ENCODE measurements at regions not wholly inside any gene's neighbourhood (a gene's known extent, or its start where the extent isn't known, plus 50 kb on each side); places are given as distances from the start of the nearest gene placed in this dataset.

GRCh38 chr6:9412951-9413559 lies 977.7 kb upstream of the SLC35B3 start:
- no peak overlapping the region for H3K4me3 ChIP-seq (ENCODE audit: low read length)
- no peaks in the 10 kb centered on the region for H3K4me1 ChIP-seq (ENCODE audit: insufficient read depth, low read length)
- no peaks in the 10 kb centered on the region for H3K27me3 ChIP-seq (ENCODE audit: insufficient read depth, low read length)
- H3K9me3 ChIP-seq (ENCODE audit: low read depth, low read length) = no peaks in the 10 kb centered on the region

- Histone ChIP-seq H3K27me3 (ENCODE audit: insufficient read depth, low read length) (no peaks in the 10 kb centered on the region), H3K9me3 (ENCODE audit: low read depth, low read length) (no peaks in the 10 kb centered on the region), H3K4me1 (ENCODE audit: insufficient read depth, low read length) (no peaks in the 10 kb centered on the region), H3K4me3 (ENCODE audit: low read length) (no peak overlapping the region)
These were observed 973.8 kb upstream of the SLC35B3 start for GRCh38 chr6:9409126-9409525.

- Histone ChIP-seq H3K4me3 (ENCODE audit: low read length) (no peak overlapping the region), H3K9me3 (ENCODE audit: low read depth, low read length) (no peaks in the 10 kb centered on the region), H3K4me1 (ENCODE audit: insufficient read depth, low read length) (no peaks in the 10 kb centered on the region), H3K27me3 (ENCODE audit: insufficient read depth, low read length) (no peaks in the 10 kb centered on the region)
These were observed 973.2 kb upstream of the SLC35B3 start for GRCh38 chr6:9408402-9409117.

GRCh38 chr6:9405825-9406224 lies 970.5 kb upstream of the SLC35B3 start:
- H3K27me3 ChIP-seq (ENCODE audit: insufficient read depth, low read length) = no peaks in the 10 kb centered on the region
- H3K4me1 ChIP-seq (ENCODE audit: insufficient read depth, low read length) = no peaks in the 10 kb centered on the region
- H3K4me3 ChIP-seq (ENCODE audit: low read length) = no peak overlapping the region
- no peaks in the 10 kb centered on the region for H3K9me3 ChIP-seq (ENCODE audit: low read depth, low read length)

GRCh38 chr6:9405369-9405768 lies 970.0 kb upstream of the SLC35B3 start:
- H3K27me3 ChIP-seq (ENCODE audit: insufficient read depth, low read length) = no peaks in the 10 kb centered on the region
- H3K9me3 ChIP-seq (ENCODE audit: low read depth, low read length) = no peaks in the 10 kb centered on the region
- no peaks in the 10 kb centered on the region for H3K4me1 ChIP-seq (ENCODE audit: insufficient read depth, low read length)
- no peak overlapping the region for H3K4me3 ChIP-seq (ENCODE audit: low read length)

- Histone ChIP-seq H3K9me3 (ENCODE audit: low read depth, low read length) (no peaks in the 10 kb centered on the region), H3K27me3 (ENCODE audit: insufficient read depth, low read length) (no peaks in the 10 kb centered on the region), H3K4me1 (ENCODE audit: insufficient read depth, low read length) (no peaks in the 10 kb centered on the region), H3K4me3 (ENCODE audit: low read length) (no peak overlapping the region)
These were observed 969.2 kb upstream of the SLC35B3 start for GRCh38 chr6:9404351-9405146.

- Histone ChIP-seq H3K27me3 (ENCODE audit: insufficient read depth, low read length) (no peaks in the 10 kb centered on the region), H3K4me3 (ENCODE audit: low read length) (no peak overlapping the region), H3K4me1 (ENCODE audit: insufficient read depth, low read length) (no peaks in the 10 kb centered on the region), H3K9me3 (ENCODE audit: low read depth, low read length) (no peaks in the 10 kb centered on the region)
These were observed 968.4 kb upstream of the SLC35B3 start for GRCh38 chr6:9403736-9404135.

GRCh38 chr6:9401960-9402359 lies 966.6 kb upstream of the SLC35B3 start:
- Histone ChIP-seq H3K4me1 (ENCODE audit: insufficient read depth, low read length) (no peaks in the 10 kb centered on the region), H3K9me3 (ENCODE audit: low read depth, low read length) (no peaks in the 10 kb centered on the region), H3K4me3 (ENCODE audit: low read length) (no peak overlapping the region), H3K27me3 (ENCODE audit: insufficient read depth, low read length) (no peaks in the 10 kb centered on the region)

GRCh38 chr6:9399916-9400315 lies 964.6 kb upstream of the SLC35B3 start:
- Histone ChIP-seq H3K4me3 (ENCODE audit: low read length) (no peak overlapping the region), H3K9me3 (ENCODE audit: low read depth, low read length) (no peaks in the 10 kb centered on the region), H3K27me3 (ENCODE audit: insufficient read depth, low read length) (no peaks in the 10 kb centered on the region), H3K4me1 (ENCODE audit: insufficient read depth, low read length) (no peaks in the 10 kb centered on the region)

- H3K9me3 ChIP-seq (ENCODE audit: low read depth, low read length) = no peaks in the 10 kb centered on the region
- no peaks in the 10 kb centered on the region for H3K27me3 ChIP-seq (ENCODE audit: insufficient read depth, low read length)
- H3K4me3 ChIP-seq (ENCODE audit: low read length) = no peak overlapping the region
- H3K4me1 ChIP-seq (ENCODE audit: insufficient read depth, low read length) = no peaks in the 10 kb centered on the region
These were observed 963.5 kb upstream of the SLC35B3 start for GRCh38 chr6:9398767-9399373.

- Histone ChIP-seq H3K27me3 (ENCODE audit: insufficient read depth, low read length) (no peaks in the 10 kb centered on the region), H3K4me1 (ENCODE audit: insufficient read depth, low read length) (no peaks in the 10 kb centered on the region), H3K4me3 (ENCODE audit: low read length) (no peak overlapping the region), H3K9me3 (ENCODE audit: low read depth, low read length) (no peaks in the 10 kb centered on the region)
These were observed 962.9 kb upstream of the SLC35B3 start for GRCh38 chr6:9398071-9398766.

GRCh38 chr6:9388596-9388995 lies 953.3 kb upstream of the SLC35B3 start:
- Histone ChIP-seq H3K27me3 (ENCODE audit: insufficient read depth, low read length) (no peaks in the 10 kb centered on the region), H3K4me3 (ENCODE audit: low read length) (no peak overlapping the region), H3K4me1 (ENCODE audit: insufficient read depth, low read length) (no peaks in the 10 kb centered on the region), H3K9me3 (ENCODE audit: low read depth, low read length) (no peaks in the 10 kb centered on the region)

GRCh38 chr6:9380568-9380967 lies 945.2 kb upstream of the SLC35B3 start:
- H3K27me3 ChIP-seq (ENCODE audit: insufficient read depth, low read length) = no peaks in the 10 kb centered on the region
- H3K9me3 ChIP-seq (ENCODE audit: low read depth, low read length) = no peaks in the 10 kb centered on the region
- H3K4me3 ChIP-seq (ENCODE audit: low read length) = no peak overlapping the region
- H3K4me1 ChIP-seq (ENCODE audit: insufficient read depth, low read length) = no peaks in the 10 kb centered on the region

GRCh38 chr6:9373308-9373707 lies 938.0 kb upstream of the SLC35B3 start:
- Histone ChIP-seq H3K27me3 (ENCODE audit: insufficient read depth, low read length) (no peaks in the 10 kb centered on the region), H3K9me3 (ENCODE audit: low read depth, low read length) (no peaks in the 10 kb centered on the region), H3K4me1 (ENCODE audit: insufficient read depth, low read length) (no peaks in the 10 kb centered on the region), H3K4me3 (ENCODE audit: low read length) (no peak overlapping the region)

GRCh38 chr6:9370480-9370879 lies 935.1 kb upstream of the SLC35B3 start:
- Histone ChIP-seq H3K4me1 (ENCODE audit: insufficient read depth, low read length) (no peaks in the 10 kb centered on the region), H3K27me3 (ENCODE audit: insufficient read depth, low read length) (no peaks in the 10 kb centered on the region), H3K9me3 (ENCODE audit: low read depth, low read length) (no peaks in the 10 kb centered on the region), H3K4me3 (ENCODE audit: low read length) (no peak overlapping the region)
